ENCODE measurements at regions not wholly inside any gene's neighbourhood (a gene's known extent, or its start where the extent isn't known, plus 50 kb on each side); places are given as distances from the start of the nearest gene placed in this dataset.

- TF ChIP-seq CTCF (IDR thresholded peaks at IDR 0.05) (no peak), POLR2A (IDR thresholded peaks at IDR 0.05) (no peak)
Observed at GRCh38 chr6:139540894-139541293, 166.4 kb upstream of the CITED2 start.
